HG03565 (cell line): ENCODE measurements at regions not wholly inside any gene's neighbourhood (a gene's known extent, or its start where the extent isn't known, plus 50 kb on each side); places are given as distances from the start of the nearest gene placed in this dataset.
"Not testable (repeated sequence)": the region's sequence is repeated elsewhere in the genome, so short reads cannot be mapped to it uniquely, and the experiment has no call there.

Source experiments
- ATAC-seq: cut with Tn5 transposase; IDR thresholded peaks from one replicate; pipeline ENCODE4 v1.9.1; 2021; ENCODE audit warnings: mild to moderate bottlenecking, moderate library complexity; ENCODE audit not compliant: unreplicated experiment

- ATAC-seq, result no peak
Measured at GRCh38 chr10:9010093-9010492, 955.6 kb downstream of the GATA3 start.

- no peak for ATAC-seq
Measured at GRCh38 chr10:9010931-9011670, 956.6 kb downstream of the GATA3 start.

- ATAC-seq, result no peak
Measured at GRCh38 chr10:9012312-9012711, 957.8 kb downstream of the GATA3 start.

- ATAC-seq, result no peak
Measured at GRCh38 chr10:9015005-9015404, 960.5 kb downstream of the GATA3 start.

GRCh38 chr10:9015447-9015846 is 961.0 kb downstream of the GATA3 start:
- ATAC-seq, result no peak

GRCh38 chr10:9016930-9017329 is 962.4 kb downstream of the GATA3 start:
- ATAC-seq, result no peak

GRCh38 chr10:9018195-9019173 is 964.0 kb downstream of the GATA3 start:
- no peak for ATAC-seq

- no peak for ATAC-seq
Measured at GRCh38 chr10:9023206-9023605, 968.7 kb downstream of the GATA3 start.

- ATAC-seq, result no peak
Measured at GRCh38 chr10:9024210-9024609, 969.7 kb downstream of the GATA3 start.

- no peak for ATAC-seq
Measured at GRCh38 chr10:9028231-9028630, 973.7 kb downstream of the GATA3 start.

GRCh38 chr10:9035355-9035754 is 980.9 kb downstream of the GATA3 start:
- ATAC-seq, result no peak

- no peak for ATAC-seq
Measured at GRCh38 chr10:9036711-9037204, 982.3 kb downstream of the GATA3 start.

GRCh38 chr10:9038146-9038714 is 983.7 kb downstream of the GATA3 start:
- ATAC-seq, result no peak

- no peak for ATAC-seq
Measured at GRCh38 chr10:9043466-9043865, 989.0 kb downstream of the GATA3 start.

GRCh38 chr10:9045311-9045710 is 990.8 kb downstream of the GATA3 start:
- ATAC-seq, result no peak

- no peak for ATAC-seq
Measured at GRCh38 chr10:9051328-9051974, 997.0 kb downstream of the GATA3 start.

- ATAC-seq, result no peak
Measured at GRCh38 chr10:9052767-9053166, 998.3 kb downstream of the GATA3 start.

- ATAC-seq, result no peak
Measured at GRCh38 chr10:9056521-9056920, 1002.0 kb downstream of the GATA3 start.

- ATAC-seq, result not testable (repeated sequence)
Measured at GRCh38 chr10:9057293-9057692, 1002.8 kb downstream of the GATA3 start.

GRCh38 chr10:9060314-9060713 is 1005.8 kb downstream of the GATA3 start:
- ATAC-seq, result no peak

GRCh38 chr10:9061871-9062270 is 1007.4 kb downstream of the GATA3 start:
- no peak for ATAC-seq
